KMS-11 (cell line): ENCODE measurements at regions not wholly inside any gene's neighbourhood (a gene's known extent, or its start where the extent isn't known, plus 50 kb on each side); places are given as distances from the start of the nearest gene placed in this dataset.

ENCODE experiments used
- H2AFZ ChIP-seq: fragments of 200-600 bp; sonication (generic); 2 replicates; pipeline ENCODE4 v1.6.1; 2016; ENCODE audit warnings: antibody characterized with exemption, mixed run types, low read depth
- H3K27ac ChIP-seq: fragments of 200-600 bp; sonication (generic); 2 replicates; pipeline ENCODE4 v1.6.1; 2016; ENCODE audit warnings: mild to moderate bottlenecking, mixed run types
- H3K27me3 ChIP-seq: fragments of 200-600 bp; sonication (generic); 2 replicates; pipeline ENCODE4 v1.6.1; 2017; ENCODE audit warnings: mild to moderate bottlenecking, low read depth, mixed run types, moderate library complexity; ENCODE audit not compliant: insufficient read depth
- H3K36me3 ChIP-seq: fragments of 200-600 bp; sonication (generic); 2 replicates; pipeline ENCODE4 v1.6.1; 2017; ENCODE audit warnings: mild to moderate bottlenecking, mixed run types; ENCODE audit not compliant: insufficient read depth
- H3K4me1 ChIP-seq: fragments of 200-600 bp; sonication (generic); 2 replicates; pipeline ENCODE4 v1.6.1; 2016; ENCODE audit warnings: mild to moderate bottlenecking, low read depth, mixed run types; ENCODE audit not compliant: poor library complexity, severe bottlenecking
- H3K4me2 ChIP-seq: fragments of 200-600 bp; sonication (generic); 2 replicates; pipeline ENCODE4 v1.7.0; 2016; ENCODE audit warnings: mild to moderate bottlenecking, mixed run types
- H3K4me3 ChIP-seq: fragments of 200-600 bp; sonication (generic); IDR thresholded peaks from 2 replicates; pipeline ENCODE4 v1.6.1; 2017; ENCODE audit warnings: low read depth, low read length, mixed read lengths; ENCODE audit not compliant: insufficient read depth
- H3K79me2 ChIP-seq: fragments of 200-600 bp; sonication (generic); 2 replicates; pipeline ENCODE4 v1.6.1; 2016; ENCODE audit warnings: low read depth, mixed run types; ENCODE audit not compliant: insufficient read depth
- H3K9ac ChIP-seq: fragments of 200-600 bp; sonication (generic); 2 replicates; pipeline ENCODE4 v1.6.1; 2016; ENCODE audit warnings: mild to moderate bottlenecking, mixed run types
- H4K20me1 ChIP-seq: fragments of 200-600 bp; sonication (generic); 2 replicates; pipeline ENCODE4 v1.6.1; 2016; ENCODE audit warnings: mild to moderate bottlenecking, mixed run types; ENCODE audit not compliant: insufficient read depth
- CTCF ChIP-seq: fragments of 200-600 bp; sonication (generic); conservative IDR thresholded peaks from 2 replicates; pipeline ENCODE4 v1.6.1; 2017; ENCODE audit warnings: low read depth, mild to moderate bottlenecking, antibody characterized with exemption, low read length, moderate library complexity, mixed read lengths

GRCh38 chr15:46174122-46174521, 539.3 kb downstream of the SQOR start:
- Histone ChIP-seq H3K4me3 (no peak overlapping the region), H3K36me3 (no peaks in the 10 kb centered on the region), H2AFZ (no peak overlapping the region), H3K27ac (no peak overlapping the region), H3K9ac (no peak overlapping the region), H3K79me2 (no peaks in the 10 kb centered on the region), H3K27me3 (no peaks in the 10 kb centered on the region), H3K4me2 (no peak overlapping the region), H4K20me1 (no peaks in the 10 kb centered on the region), H3K4me1 (no peaks in the 10 kb centered on the region)
- TF ChIP-seq CTCF: no peak

GRCh38 chr15:46177219-46177618, 542.4 kb downstream of the SQOR start:
- H3K27me3 ChIP-seq: no peaks in the 10 kb centered on the region
- no peaks in the 10 kb centered on the region for H3K36me3 ChIP-seq
- TF ChIP-seq CTCF: no peak
- no peaks in the 10 kb centered on the region for H3K4me1 ChIP-seq
- no peak overlapping the region for H3K27ac ChIP-seq
- no peak overlapping the region for H3K4me2 ChIP-seq
- H3K79me2 ChIP-seq: no peaks in the 10 kb centered on the region
- no peak overlapping the region for H3K9ac ChIP-seq
- H2AFZ ChIP-seq: no peak overlapping the region
- no peaks in the 10 kb centered on the region for H4K20me1 ChIP-seq
- no peak overlapping the region for H3K4me3 ChIP-seq

GRCh38 chr15:46178138-46178537, 543.3 kb downstream of the SQOR start:
- H3K36me3 ChIP-seq: no peaks in the 10 kb centered on the region
- H2AFZ ChIP-seq: no peak overlapping the region
- no peak overlapping the region for H3K9ac ChIP-seq
- no peaks in the 10 kb centered on the region for H3K4me1 ChIP-seq
- no peak for TF ChIP-seq CTCF
- no peaks in the 10 kb centered on the region for H3K79me2 ChIP-seq
- H3K4me2 ChIP-seq: no peak overlapping the region
- no peaks in the 10 kb centered on the region for H4K20me1 ChIP-seq
- H3K27me3 ChIP-seq: no peaks in the 10 kb centered on the region
- H3K4me3 ChIP-seq: no peak overlapping the region
- no peak overlapping the region for H3K27ac ChIP-seq

GRCh38 chr15:46207341-46207740, 572.5 kb downstream of the SQOR start:
- Histone ChIP-seq H2AFZ (no peak overlapping the region), H3K4me3 (no peak overlapping the region), H3K36me3 (no peaks in the 10 kb centered on the region), H3K79me2 (no peaks in the 10 kb centered on the region), H3K27ac (no peak overlapping the region), H3K4me2 (no peak overlapping the region), H3K27me3 (no peaks in the 10 kb centered on the region), H3K9ac (no peak overlapping the region), H4K20me1 (no peaks in the 10 kb centered on the region), H3K4me1 (no peaks in the 10 kb centered on the region)
- TF ChIP-seq CTCF: no peak

- no peaks in the 10 kb centered on the region for H3K27me3 ChIP-seq
- no peak overlapping the region for H3K4me3 ChIP-seq
- H2AFZ ChIP-seq: no peak overlapping the region
- no peak for TF ChIP-seq CTCF
- no peak overlapping the region for H3K27ac ChIP-seq
- H3K9ac ChIP-seq: no peak overlapping the region
- no peaks in the 10 kb centered on the region for H3K36me3 ChIP-seq
- H3K79me2 ChIP-seq: no peaks in the 10 kb centered on the region
- no peaks in the 10 kb centered on the region for H3K4me1 ChIP-seq
- no peak overlapping the region for H3K4me2 ChIP-seq
- H4K20me1 ChIP-seq: no peaks in the 10 kb centered on the region
Observed at GRCh38 chr15:46213551-46213950, 578.7 kb downstream of the SQOR start.
